ENCODE measurements at regions not wholly inside any gene's neighbourhood (a gene's known extent, or its start where the extent isn't known, plus 50 kb on each side); places are given as distances from the start of the nearest gene placed in this dataset.

DNA sequence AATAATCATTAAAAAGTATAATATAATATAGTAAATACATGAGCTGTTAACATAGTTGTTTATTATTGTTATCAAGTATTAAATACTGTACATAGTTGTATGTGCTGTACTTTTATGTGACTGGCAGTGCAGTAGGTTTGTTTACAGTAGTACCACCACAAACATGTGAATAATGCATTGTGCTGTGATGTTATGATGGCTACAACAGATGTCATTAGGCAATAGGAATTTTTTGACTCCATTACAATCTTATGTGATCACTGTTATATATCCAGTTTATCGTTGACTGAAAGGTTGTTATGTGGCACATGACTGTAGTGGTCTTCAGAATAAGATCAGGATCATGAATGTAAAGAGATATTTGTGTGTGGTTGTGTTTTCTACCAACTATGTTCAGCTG is 577.8 kb downstream of the JRKL start:
- no peaks in the 10 kb centered on the region for H3K36me3 ChIP-seq
- H3K27ac ChIP-seq: no peak overlapping the region
- H3K27me3 ChIP-seq: no peaks in the 10 kb centered on the region
- DNase-seq: no peak
- no peaks in the 10 kb centered on the region for H3K9me3 ChIP-seq
- no peaks in the 10 kb centered on the region for H3K4me1 ChIP-seq
- no peak overlapping the region for H3K4me3 ChIP-seq
- no peak for TF ChIP-seq POLR2A (IDR thresholded peaks at IDR 0.05)
- TF ChIP-seq, protein P1, sequence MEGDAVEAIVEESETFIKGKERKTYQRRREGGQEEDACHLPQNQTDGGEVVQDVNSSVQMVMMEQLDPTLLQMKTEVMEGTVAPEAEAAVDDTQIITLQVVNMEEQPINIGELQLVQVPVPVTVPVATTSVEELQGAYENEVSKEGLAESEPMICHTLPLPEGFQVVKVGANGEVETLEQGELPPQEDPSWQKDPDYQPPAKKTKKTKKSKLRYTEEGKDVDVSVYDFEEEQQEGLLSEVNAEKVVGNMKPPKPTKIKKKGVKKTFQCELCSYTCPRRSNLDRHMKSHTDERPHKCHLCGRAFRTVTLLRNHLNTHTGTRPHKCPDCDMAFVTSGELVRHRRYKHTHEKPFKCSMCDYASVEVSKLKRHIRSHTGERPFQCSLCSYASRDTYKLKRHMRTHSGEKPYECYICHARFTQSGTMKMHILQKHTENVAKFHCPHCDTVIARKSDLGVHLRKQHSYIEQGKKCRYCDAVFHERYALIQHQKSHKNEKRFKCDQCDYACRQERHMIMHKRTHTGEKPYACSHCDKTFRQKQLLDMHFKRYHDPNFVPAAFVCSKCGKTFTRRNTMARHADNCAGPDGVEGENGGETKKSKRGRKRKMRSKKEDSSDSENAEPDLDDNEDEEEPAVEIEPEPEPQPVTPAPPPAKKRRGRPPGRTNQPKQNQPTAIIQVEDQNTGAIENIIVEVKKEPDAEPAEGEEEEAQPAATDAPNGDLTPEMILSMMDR (IDR thresholded peaks at IDR 0.05): no peak

DNA sequence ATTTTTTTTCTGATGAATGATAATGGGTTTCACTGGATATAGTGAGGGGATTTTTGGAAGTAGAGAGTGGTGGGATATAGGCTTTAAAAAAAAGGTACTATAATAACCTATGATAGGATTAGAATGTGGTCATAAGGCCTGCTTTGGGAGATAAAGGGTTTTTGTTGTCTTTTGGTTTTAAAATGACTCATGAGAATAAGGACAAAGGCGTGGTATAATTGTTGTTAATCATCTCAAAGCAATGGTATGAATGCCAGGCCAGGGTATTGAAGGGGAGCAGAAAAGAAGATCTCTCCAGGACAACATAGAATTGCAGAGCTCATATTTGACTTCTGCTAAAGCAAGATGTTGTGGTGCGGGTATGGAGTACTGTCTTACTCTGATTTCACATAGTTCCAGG is 579.4 kb downstream of the JRKL start:
- TF ChIP-seq, protein P1 (IDR thresholded peaks at IDR 0.05): no peak
- TF ChIP-seq POLR2A (IDR thresholded peaks at IDR 0.05): no peak
- no peak for DNase-seq
- Histone ChIP-seq H3K27me3 (no peaks in the 10 kb centered on the region), H3K4me3 (no peak overlapping the region), H3K36me3 (no peaks in the 10 kb centered on the region), H3K9me3 (no peaks in the 10 kb centered on the region), H3K4me1 (no peaks in the 10 kb centered on the region), H3K27ac (no peak overlapping the region)

DNA sequence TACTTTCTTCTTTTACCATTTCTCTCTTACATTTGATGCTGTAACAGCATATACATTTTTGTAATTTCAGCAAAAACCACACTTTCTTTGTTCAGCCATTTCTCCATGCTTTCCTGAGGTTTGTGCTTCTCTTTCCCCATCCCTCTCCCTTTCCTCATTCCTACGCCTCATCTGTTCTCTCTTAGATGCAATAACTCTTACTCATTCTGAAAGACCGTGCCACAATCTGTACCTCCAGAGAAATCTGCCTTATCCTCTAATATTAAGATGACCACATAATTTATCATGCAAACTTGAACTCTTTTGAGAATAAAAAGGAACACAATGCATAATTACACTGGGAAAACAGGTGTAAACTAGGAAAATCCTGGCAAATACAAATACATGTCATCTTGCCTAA is 588.9 kb downstream of the JRKL start:
- Histone ChIP-seq H3K36me3 (no peaks in the 10 kb centered on the region), H3K4me3 (no peak overlapping the region), H3K27me3 (no peaks in the 10 kb centered on the region), H3K27ac (no peak overlapping the region), H3K4me1 (no peaks in the 10 kb centered on the region), H3K9me3 (no peaks in the 10 kb centered on the region)
- no peak for TF ChIP-seq POLR2A (IDR thresholded peaks at IDR 0.05)
- TF ChIP-seq, protein P1 (IDR thresholded peaks at IDR 0.05): no peak
- no peak for DNase-seq

DNA sequence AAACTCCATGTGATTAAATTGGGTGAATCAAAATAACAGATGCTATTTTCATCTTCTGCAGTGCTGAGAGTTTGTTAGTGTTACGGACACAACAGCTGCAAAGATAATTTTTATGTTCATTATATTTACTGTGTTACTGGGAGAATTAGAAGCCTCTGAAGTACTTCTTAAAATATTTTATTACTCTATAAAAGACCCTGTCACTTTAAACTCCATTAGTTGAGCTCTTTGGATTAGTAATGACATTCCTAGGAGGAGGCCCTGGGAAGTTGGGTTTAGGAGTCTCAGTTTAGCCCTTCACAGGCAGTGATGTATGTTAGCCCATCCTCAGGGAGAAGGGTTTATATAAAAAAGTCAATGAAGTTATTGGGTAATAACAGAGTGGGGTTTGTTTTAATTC is 596.7 kb downstream of the JRKL start:
- Histone ChIP-seq H3K4me1 (no peaks in the 10 kb centered on the region), H3K9me3 (no peaks in the 10 kb centered on the region), H3K27me3 (no peaks in the 10 kb centered on the region), H3K27ac (no peak overlapping the region), H3K36me3 (no peaks in the 10 kb centered on the region), H3K4me3 (no peak overlapping the region)
- no peak for TF ChIP-seq POLR2A (IDR thresholded peaks at IDR 0.05)
- TF ChIP-seq, protein P1 (IDR thresholded peaks at IDR 0.05): no peak
- no peak for DNase-seq

DNA sequence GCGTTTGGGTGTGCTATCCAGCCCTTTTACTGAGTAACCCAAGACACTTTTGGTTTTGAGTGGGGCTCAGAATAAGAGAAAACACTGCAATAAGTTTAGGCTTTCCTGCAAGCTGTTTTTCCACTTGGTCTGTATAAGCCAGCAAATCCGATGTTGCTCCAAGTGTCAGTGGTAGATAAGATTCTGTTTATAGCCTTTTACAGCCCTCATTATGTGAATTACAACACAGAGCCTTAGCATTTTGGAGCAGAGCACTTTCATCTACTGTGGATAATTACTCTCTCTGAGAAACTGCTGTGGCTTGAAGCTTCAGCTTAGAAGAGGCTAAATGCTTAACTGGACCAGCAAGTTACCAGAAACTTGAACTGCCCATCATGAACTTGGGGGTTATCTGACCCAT is 601.1 kb downstream of the JRKL start:
- H3K36me3 ChIP-seq: no peaks in the 10 kb centered on the region
- TF ChIP-seq, protein P1 (IDR thresholded peaks at IDR 0.05): no peak
- TF ChIP-seq POLR2A (IDR thresholded peaks at IDR 0.05): no peak
- no peaks in the 10 kb centered on the region for H3K27me3 ChIP-seq
- no peak overlapping the region for H3K27ac ChIP-seq
- H3K4me1 ChIP-seq: no peaks in the 10 kb centered on the region
- no peak overlapping the region for H3K4me3 ChIP-seq
- no peaks in the 10 kb centered on the region for H3K9me3 ChIP-seq
- DNase-seq: no peak

DNA sequence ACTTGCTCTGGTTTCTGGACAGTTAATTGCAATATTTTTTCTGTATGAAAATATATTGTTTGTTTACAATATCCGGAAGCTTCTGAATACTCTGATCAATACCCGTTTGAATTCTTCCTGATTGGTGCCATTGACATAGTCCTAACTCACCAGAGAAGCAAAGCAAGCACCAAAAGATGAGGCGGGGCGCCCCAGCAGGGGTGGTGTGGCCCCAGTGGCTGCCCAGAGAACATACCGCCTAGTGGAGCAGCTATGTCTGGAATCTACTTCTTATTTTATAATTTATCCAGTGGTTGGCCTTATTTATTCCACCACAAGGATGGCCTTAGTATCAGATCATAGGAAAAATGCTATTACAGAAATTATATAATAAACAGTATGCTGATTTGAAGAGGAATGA is 610.7 kb downstream of the JRKL start:
- H3K4me1 ChIP-seq: no peaks in the 10 kb centered on the region
- no peak for DNase-seq
- no peak overlapping the region for H3K27ac ChIP-seq
- no peaks in the 10 kb centered on the region for H3K36me3 ChIP-seq
- TF ChIP-seq POLR2A (IDR thresholded peaks at IDR 0.05): no peak
- TF ChIP-seq, protein P1 (IDR thresholded peaks at IDR 0.05): no peak
- H3K9me3 ChIP-seq: no peaks in the 10 kb centered on the region
- H3K4me3 ChIP-seq: no peak overlapping the region
- H3K27me3 ChIP-seq: no peaks in the 10 kb centered on the region

All from Peyer's patch (tissue), 4 donors.